ENCODE measurements at regions not wholly inside any gene's neighbourhood (a gene's known extent, or its start where the extent isn't known, plus 50 kb on each side); places are given as distances from the start of the nearest gene placed in this dataset.

- Histone ChIP-seq H3K4me1 (ENCODE audit: control insufficient read depth, low read length) (no peaks in the 10 kb centered on the region), H3K36me3 (ENCODE audit: control insufficient read depth, low read length) (no peaks in the 10 kb centered on the region), H4K20me1 (ENCODE audit: control insufficient read depth, insufficient read depth, low read depth, low read length) (no peaks in the 10 kb centered on the region), H3K27ac (ENCODE audit: low read depth, low read length) (no peak overlapping the region), H3K9me3 (ENCODE audit: control insufficient read depth, insufficient read depth, low read length) (no peaks in the 10 kb centered on the region), H3F3A (ENCODE audit: control insufficient read depth, insufficient read depth) (no peaks in the 10 kb centered on the region), H3K27me3 (ENCODE audit: control insufficient read depth, low read length) (no peaks in the 10 kb centered on the region; the same call in none of the 2 replicates), H3K9me2 (replicated peaks; ENCODE audit: control insufficient read depth, low read length) (no peaks in the 10 kb centered on the region), H3K4me2 (ENCODE audit: low read length) (no peak overlapping the region), H3K4me3 (ENCODE audit: low read length) (no peak overlapping the region), H3K79me2 (ENCODE audit: control insufficient read depth, low read length) (no peaks in the 10 kb centered on the region)
- TF ChIP-seq EZH2phosphoT487 (IDR thresholded peaks at IDR 0.05; ENCODE audit: borderline replicate concordance, low read length), result no peak
- TF ChIP-seq, protein P1, sequence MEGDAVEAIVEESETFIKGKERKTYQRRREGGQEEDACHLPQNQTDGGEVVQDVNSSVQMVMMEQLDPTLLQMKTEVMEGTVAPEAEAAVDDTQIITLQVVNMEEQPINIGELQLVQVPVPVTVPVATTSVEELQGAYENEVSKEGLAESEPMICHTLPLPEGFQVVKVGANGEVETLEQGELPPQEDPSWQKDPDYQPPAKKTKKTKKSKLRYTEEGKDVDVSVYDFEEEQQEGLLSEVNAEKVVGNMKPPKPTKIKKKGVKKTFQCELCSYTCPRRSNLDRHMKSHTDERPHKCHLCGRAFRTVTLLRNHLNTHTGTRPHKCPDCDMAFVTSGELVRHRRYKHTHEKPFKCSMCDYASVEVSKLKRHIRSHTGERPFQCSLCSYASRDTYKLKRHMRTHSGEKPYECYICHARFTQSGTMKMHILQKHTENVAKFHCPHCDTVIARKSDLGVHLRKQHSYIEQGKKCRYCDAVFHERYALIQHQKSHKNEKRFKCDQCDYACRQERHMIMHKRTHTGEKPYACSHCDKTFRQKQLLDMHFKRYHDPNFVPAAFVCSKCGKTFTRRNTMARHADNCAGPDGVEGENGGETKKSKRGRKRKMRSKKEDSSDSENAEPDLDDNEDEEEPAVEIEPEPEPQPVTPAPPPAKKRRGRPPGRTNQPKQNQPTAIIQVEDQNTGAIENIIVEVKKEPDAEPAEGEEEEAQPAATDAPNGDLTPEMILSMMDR (IDR thresholded peaks at IDR 0.05; ENCODE audit: low read depth, low read length, poor library complexity, severe bottlenecking), result no peak
These were observed 153.4 kb upstream of the CCDC150 start for GRCh38 chr2:196486146-196486545.

- Histone ChIP-seq H3F3A (ENCODE audit: control insufficient read depth, insufficient read depth) (no peaks in the 10 kb centered on the region), H3K4me3 (ENCODE audit: low read length) (no peak overlapping the region), H4K20me1 (ENCODE audit: control insufficient read depth, insufficient read depth, low read depth, low read length) (no peaks in the 10 kb centered on the region), H3K36me3 (ENCODE audit: control insufficient read depth, low read length) (no peaks in the 10 kb centered on the region), H3K4me1 (ENCODE audit: control insufficient read depth, low read length) (no peaks in the 10 kb centered on the region), H3K27ac (ENCODE audit: low read depth, low read length) (no peak overlapping the region), H3K9me3 (ENCODE audit: control insufficient read depth, insufficient read depth, low read length) (no peaks in the 10 kb centered on the region), H3K4me2 (ENCODE audit: low read length) (no peak overlapping the region), H3K79me2 (ENCODE audit: control insufficient read depth, low read length) (no peaks in the 10 kb centered on the region), H3K27me3 (ENCODE audit: control insufficient read depth, low read length) (no peaks in the 10 kb centered on the region; the same call in none of the 2 replicates), H3K9me2 (replicated peaks; ENCODE audit: control insufficient read depth, low read length) (no peaks in the 10 kb centered on the region)
- TF ChIP-seq, protein P1 (IDR thresholded peaks at IDR 0.05; ENCODE audit: low read depth, low read length, poor library complexity, severe bottlenecking), result no peak
- TF ChIP-seq EZH2phosphoT487 (IDR thresholded peaks at IDR 0.05; ENCODE audit: borderline replicate concordance, low read length), result no peak
These were observed 152.1 kb upstream of the CCDC150 start for GRCh38 chr2:196487417-196487816.

GRCh38 chr2:196489371-196489770 lies 150.1 kb upstream of the CCDC150 start:
- Histone ChIP-seq H3K4me2 (ENCODE audit: low read length) (no peak overlapping the region), H3F3A (ENCODE audit: control insufficient read depth, insufficient read depth) (no peaks in the 10 kb centered on the region), H3K4me3 (ENCODE audit: low read length) (no peak overlapping the region), H3K27ac (ENCODE audit: low read depth, low read length) (no peak overlapping the region), H4K20me1 (ENCODE audit: control insufficient read depth, insufficient read depth, low read depth, low read length) (no peaks in the 10 kb centered on the region), H3K4me1 (ENCODE audit: control insufficient read depth, low read length) (no peaks in the 10 kb centered on the region), H3K9me3 (ENCODE audit: control insufficient read depth, insufficient read depth, low read length) (no peaks in the 10 kb centered on the region), H3K27me3 (ENCODE audit: control insufficient read depth, low read length) (no peaks in the 10 kb centered on the region), H3K79me2 (ENCODE audit: control insufficient read depth, low read length) (no peaks in the 10 kb centered on the region), H3K9me2 (replicated peaks; ENCODE audit: control insufficient read depth, low read length) (no peaks in the 10 kb centered on the region), H3K36me3 (ENCODE audit: control insufficient read depth, low read length) (no peaks in the 10 kb centered on the region)
- TF ChIP-seq EZH2phosphoT487 (IDR thresholded peaks at IDR 0.05; ENCODE audit: borderline replicate concordance, low read length), result no peak
- TF ChIP-seq, protein P1 (IDR thresholded peaks at IDR 0.05; ENCODE audit: low read depth, low read length, poor library complexity, severe bottlenecking), result no peak

Measured in DOHH2 (cell line).